DMS53 treated with DMSO at 0.1 percent for 48 hours (cell line): ENCODE measurements at regions not wholly inside any gene's neighbourhood (a gene's known extent, or its start where the extent isn't known, plus 50 kb on each side); places are given as distances from the start of the nearest gene placed in this dataset.
A peak's percentile ranks its signal among the peaks of the same experiment; 100 is the strongest.
"Not testable (repeated sequence)": the region's sequence is repeated elsewhere in the genome, so short reads cannot be mapped to it uniquely, and the experiment has no call there.

Experiments
- DNase-seq: peaks from one replicate; lab custom pipeline; 2025; ENCODE audit not compliant: unreplicated experiment; lab: John Stamatoyannopoulos, UW

GRCh38 chr2:38243186-38243880 lies 133.7 kb downstream of the ATL2 start:
- no peak for DNase-seq

GRCh38 chr2:38239452-38239851 lies 137.6 kb downstream of the ATL2 start:
- DNase-seq: no peak

- not testable (repeated sequence) for DNase-seq
Measured at GRCh38 chr2:38238705-38239104, 138.4 kb downstream of the ATL2 start.

- no peak for DNase-seq
Measured at GRCh38 chr2:38237311-38237710, 139.8 kb downstream of the ATL2 start.

DNA sequence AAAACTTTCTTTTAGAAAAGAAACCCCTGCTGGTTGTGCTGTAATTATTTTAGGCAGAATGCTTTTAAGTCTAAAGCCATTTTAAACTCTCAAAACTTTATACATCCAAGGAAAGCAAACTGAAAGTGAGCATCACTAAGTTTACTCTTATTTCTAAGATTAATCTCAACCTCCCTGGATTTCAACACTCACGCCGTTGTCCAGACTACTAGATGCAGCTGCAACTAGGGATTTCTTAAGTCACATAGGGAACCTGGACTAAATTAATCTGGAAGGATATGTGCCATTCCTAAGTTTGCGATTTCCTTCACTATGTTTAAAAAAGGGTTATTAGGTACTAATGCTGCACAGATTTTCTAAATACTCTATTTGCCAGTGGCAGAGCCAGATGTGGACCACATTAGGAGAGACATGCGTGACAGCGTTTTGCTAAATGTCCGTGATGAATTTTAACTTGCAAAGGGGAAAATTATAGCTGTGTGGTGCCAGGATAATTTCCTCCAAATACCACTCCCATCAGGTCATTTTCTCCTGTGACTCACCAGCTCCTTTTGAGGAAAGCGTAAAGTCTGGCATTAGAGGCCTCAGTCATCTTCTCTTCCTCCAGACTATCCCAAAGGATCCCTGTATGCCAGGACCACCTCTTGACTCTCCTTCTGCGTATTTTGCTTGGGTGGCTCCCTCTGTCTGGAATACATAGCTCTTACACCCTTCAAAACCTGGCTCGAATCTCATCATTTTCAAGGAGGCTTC lies 143.7 kb downstream of the ATL2 start:
- DNase-seq: no peak

GRCh38 chr2:38232454-38232853 lies 144.6 kb downstream of the ATL2 start:
- DNase-seq: no peak

DNA sequence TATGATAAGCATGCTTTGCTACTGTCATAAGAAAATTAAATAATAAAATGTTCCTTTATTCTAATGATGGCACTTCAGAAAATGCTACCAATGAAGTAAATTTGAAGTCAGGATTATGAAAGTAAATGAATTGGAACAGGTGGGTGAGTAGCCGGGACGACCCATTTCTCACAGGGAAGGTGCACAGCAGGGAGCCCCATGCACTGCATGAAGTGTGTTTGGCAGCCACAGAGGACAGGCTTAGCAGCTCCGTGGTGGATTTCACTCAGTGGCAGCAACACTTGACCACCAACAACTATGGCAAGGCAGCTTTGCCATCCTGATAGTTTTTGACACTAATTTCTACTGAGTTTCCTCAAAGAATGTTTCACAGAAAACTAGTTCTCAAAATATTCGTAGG lies 146.3 kb downstream of the ATL2 start:
- DNase-seq: no peak

- no peak for DNase-seq
Measured at GRCh38 chr2:38228753-38229152, 148.3 kb downstream of the ATL2 start.

- DNase-seq: no peak
Measured at GRCh38 chr2:38224821-38225437, 149.0 kb upstream of the CYP1B1 start.

GRCh38 chr2:38224181-38224580 lies 148.2 kb upstream of the CYP1B1 start:
- DNase-seq: no peak

GRCh38 chr2:38223256-38223655 lies 147.3 kb upstream of the CYP1B1 start:
- no peak for DNase-seq

GRCh38 chr2:38220164-38220563 lies 144.2 kb upstream of the CYP1B1 start:
- no peak for DNase-seq

DNA sequence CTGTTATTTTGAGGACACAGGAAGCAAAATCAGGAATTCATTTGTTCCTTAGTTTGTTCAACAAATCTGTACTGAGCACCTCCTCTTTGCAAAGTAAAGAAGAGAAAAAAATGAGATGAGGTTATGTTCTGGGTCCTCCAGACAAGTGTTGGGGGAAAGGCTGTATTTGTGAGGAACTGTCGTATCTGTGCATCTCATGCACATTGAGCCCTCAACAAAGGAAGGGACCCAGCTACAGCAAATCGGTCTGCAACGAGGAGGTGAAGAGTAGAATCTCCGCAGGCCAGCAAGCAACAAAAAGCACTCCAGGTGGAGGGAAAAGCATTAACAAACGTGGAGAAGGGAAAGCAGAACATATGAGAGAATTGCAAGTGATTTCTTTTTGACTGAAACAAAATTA lies 143.0 kb upstream of the CYP1B1 start:
- no peak for DNase-seq

- no peak for DNase-seq
Measured at GRCh38 chr2:38218591-38218991, 142.6 kb upstream of the CYP1B1 start.

GRCh38 chr2:38217401-38218188 lies 141.6 kb upstream of the CYP1B1 start:
- no peak for DNase-seq

- DNase-seq: no peak
Measured at GRCh38 chr2:38216886-38217285, 140.9 kb upstream of the CYP1B1 start.

GRCh38 chr2:38215993-38216392 lies 140.0 kb upstream of the CYP1B1 start:
- DNase-seq: no peak

GRCh38 chr2:38215522-38215921 lies 139.6 kb upstream of the CYP1B1 start:
- DNase-seq: no peak

- DNase-seq: peak; percentile 16
Measured at GRCh38 chr2:38214209-38214717, 138.3 kb upstream of the CYP1B1 start.

GRCh38 chr2:38213619-38214167 lies 137.7 kb upstream of the CYP1B1 start:
- no peak for DNase-seq

DNA sequence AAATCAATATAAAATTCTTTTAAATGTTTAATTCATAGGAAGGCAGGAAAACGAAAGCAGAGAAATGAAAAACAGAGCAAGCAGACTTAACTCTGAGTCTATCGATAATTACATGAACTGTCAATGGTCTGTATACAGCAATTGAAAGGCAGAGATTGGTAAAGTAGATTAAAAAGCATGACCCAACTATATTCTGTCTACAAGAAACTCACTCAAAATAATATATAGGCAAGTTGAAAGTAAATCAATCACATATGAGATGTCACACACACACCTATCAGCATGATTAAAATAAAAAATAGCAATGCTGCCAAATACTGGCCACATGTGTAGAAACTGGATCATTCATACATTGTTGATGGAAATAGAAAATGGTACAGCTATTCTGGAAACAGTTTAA lies 136.4 kb upstream of the CYP1B1 start:
- no peak for DNase-seq
